Hepatocyte (in vitro differentiated cells): ENCODE measurements at regions not wholly inside any gene's neighbourhood (a gene's known extent, or its start where the extent isn't known, plus 50 kb on each side); places are given as distances from the start of the nearest gene placed in this dataset.

ENCODE experiments used
- DNase-seq: peaks from one replicate; pipeline ENCODE4 v3.0.0-alpha.2; 2016; ENCODE audit warnings: low spot score
- H2AFZ ChIP-seq: fragments of 200-600 bp; sonication (generic); 2 replicates; pipeline ENCODE4 v1.6.0; 2016; ENCODE audit warnings: antibody characterized with exemption, mild to moderate bottlenecking
- H3K27ac ChIP-seq: fragments of 200-600 bp; sonication (generic); 2 replicates; pipeline ENCODE4 v1.5.1; 2016; ENCODE audit warnings: mild to moderate bottlenecking
- H3K27me3 ChIP-seq: fragments of 200-600 bp; sonication (generic); 2 replicates; pipeline ENCODE4 v1.6.1; 2016
- H3K36me3 ChIP-seq: fragments of 200-600 bp; sonication (generic); replicated peaks from 2 replicates; pipeline ENCODE4 v1.5.1; 2016; ENCODE audit warnings: low read depth; ENCODE audit not compliant: insufficient read depth
- H3K4me1 ChIP-seq: fragments of 200-600 bp; sonication (generic); 2 replicates; pipeline ENCODE4 v1.5.1; 2016; ENCODE audit warnings: mild to moderate bottlenecking, moderate library complexity; ENCODE audit not compliant: insufficient read depth
- H3K4me2 ChIP-seq: fragments of 200-600 bp; sonication (generic); 2 replicates; pipeline ENCODE4 v1.6.0; 2016
- H3K4me3 ChIP-seq: fragments of 200-600 bp; sonication (generic); 2 replicates; pipeline ENCODE4 v1.5.1; 2016; ENCODE audit warnings: mild to moderate bottlenecking
- H3K79me2 ChIP-seq: fragments of 200-600 bp; sonication (generic); 2 replicates; pipeline ENCODE4 v1.6.0; 2017; ENCODE audit warnings: mild to moderate bottlenecking
- H3K9me2 ChIP-seq: fragments of 200-600 bp; sonication (generic); replicated peaks from 2 replicates; pipeline ENCODE4 v1.6.0; 2017; ENCODE audit warnings: mild to moderate bottlenecking; ENCODE audit not compliant: insufficient read depth
- H3K9me3 ChIP-seq: fragments of 200-600 bp; sonication (generic); 2 replicates; pipeline ENCODE4 v1.5.1; 2016; ENCODE audit warnings: low read depth, mild to moderate bottlenecking
- H4K20me1 ChIP-seq: fragments of 200-600 bp; sonication (generic); 2 replicates; pipeline ENCODE4 v1.6.0; 2016; ENCODE audit warnings: mild to moderate bottlenecking; ENCODE audit not compliant: insufficient read depth, poor library complexity, severe bottlenecking
- CTCF ChIP-seq: fragments of 200-600 bp; sonication (generic); IDR thresholded peaks from 2 replicates; pipeline ENCODE4 v1.5.1; 2016; ENCODE audit warnings: antibody characterized with exemption, mild to moderate bottlenecking; ENCODE audit not compliant: poor library complexity
- EZH2 ChIP-seq: fragments of 200-600 bp; sonication (generic); IDR thresholded peaks from 2 replicates; pipeline ENCODE4 v1.6.1; 2016; ENCODE audit warnings: antibody characterized with exemption, mild to moderate bottlenecking, borderline replicate concordance
- EZH2phosphoT487 ChIP-seq: fragments of 200-600 bp; sonication (generic); IDR thresholded peaks from one replicate; pipeline ENCODE4 v1.6.1; 2018; ENCODE audit warnings: antibody characterized with exemption, mild to moderate bottlenecking, low read depth, moderate library complexity; ENCODE audit not compliant: unreplicated experiment, severe bottlenecking
- WGBS: methylation state at CpG from one replicate; pipeline ENCODE4 v1.1.6; 2016; ENCODE audit warnings: low lambda C conversion rate; ENCODE audit errors: missing lambda C conversion rate; 5-methylcytosine and 5-hydroxymethylcytosine counted together

- Histone ChIP-seq H3K4me1 (peaks cover 25% of the 10 kb centered on the region), H3K9me3 (no peaks in the 10 kb centered on the region), H3K4me2 (no peak overlapping the region), H3K4me3 (no peak overlapping the region), H3K36me3 (no peaks in the 10 kb centered on the region), H3K27ac (no peak overlapping the region), H3K9me2 (no peaks in the 10 kb centered on the region), H4K20me1 (no peaks in the 10 kb centered on the region), H2AFZ (no peak overlapping the region), H3K27me3 (no peaks in the 10 kb centered on the region), H3K79me2 (no peaks in the 10 kb centered on the region)
- WGBS = 73% methylated on average over 14 of the region's 14 CpGs
- no peak for TF ChIP-seq CTCF
- no peak for TF ChIP-seq EZH2phosphoT487
- no peak for TF ChIP-seq EZH2
- no peak for DNase-seq
These were observed 61.9 kb upstream of the NR2F2 start for GRCh38 chr15:96268442-96269204.

DNA sequence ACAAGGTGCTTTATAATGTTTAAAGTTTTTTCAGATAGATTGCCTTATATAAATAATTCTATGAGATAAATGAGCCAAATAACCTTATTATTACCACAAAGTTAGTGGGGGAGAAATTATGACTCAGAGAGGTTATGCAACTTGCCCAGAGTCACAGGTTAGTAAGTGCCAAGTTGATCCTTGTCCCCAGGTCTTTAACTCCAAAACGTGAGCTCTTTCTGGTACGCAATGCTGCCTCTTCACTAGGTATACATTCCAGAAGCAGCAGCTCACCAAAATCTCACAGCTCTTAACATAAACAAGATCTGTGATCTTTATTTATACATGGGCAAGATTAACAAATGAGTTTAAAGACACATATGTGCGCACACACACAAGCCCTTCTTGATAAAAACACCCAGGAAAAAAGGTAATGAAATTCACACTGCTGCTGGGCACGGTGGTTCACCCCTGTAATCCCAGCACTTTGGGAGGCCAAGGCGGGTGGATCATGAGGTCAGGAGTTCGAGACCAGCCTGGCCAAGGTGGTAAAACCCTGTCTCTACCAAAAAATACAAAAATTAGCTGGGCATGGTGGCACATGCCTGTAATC lies 59.8 kb upstream of the NR2F2 start:
- no peak overlapping the region for H3K4me2 ChIP-seq
- no peaks in the 10 kb centered on the region for H3K9me3 ChIP-seq
- no peaks in the 10 kb centered on the region for H3K9me2 ChIP-seq
- peak; percentile 53 for DNase-seq
- H4K20me1 ChIP-seq = no peaks in the 10 kb centered on the region
- H3K27ac ChIP-seq = peak overlapping the region; percentile 60
- TF ChIP-seq EZH2 (no peak), EZH2phosphoT487 (no peak), CTCF (no peak)
- H3K4me1 ChIP-seq = peaks cover 8% of the 10 kb centered on the region
- H3K27me3 ChIP-seq = no peaks in the 10 kb centered on the region
- 76% methylated on average over 6 of the region's 6 CpGs for WGBS
- no peaks in the 10 kb centered on the region for H3K36me3 ChIP-seq
- no peaks in the 10 kb centered on the region for H3K79me2 ChIP-seq
- H3K4me3 ChIP-seq = no peak overlapping the region
- H2AFZ ChIP-seq = no peak overlapping the region

DNA sequence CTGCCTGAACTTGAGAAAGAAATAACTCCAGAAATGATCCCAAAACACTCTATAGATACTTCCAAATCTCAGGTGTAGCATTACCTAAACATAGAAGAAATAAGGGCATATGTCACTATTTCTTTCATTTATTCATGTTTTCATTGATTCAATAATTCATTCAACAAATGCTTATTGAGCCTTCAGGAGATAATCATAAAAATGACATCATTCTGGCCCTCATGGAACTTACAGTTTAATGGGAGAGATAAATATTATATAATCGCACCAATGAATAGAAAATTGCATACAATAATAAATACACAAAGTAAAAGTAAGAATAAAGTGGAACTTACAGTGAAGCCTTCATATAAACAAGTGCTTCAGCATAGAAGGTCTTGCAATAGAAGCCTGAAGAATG lies 58.1 kb upstream of the NR2F2 start:
- Histone ChIP-seq H3K27me3 (no peaks in the 10 kb centered on the region), H2AFZ (no peak overlapping the region), H3K4me1 (no peaks in the 10 kb centered on the region), H3K9me2 (no peaks in the 10 kb centered on the region), H3K4me3 (no peak overlapping the region), H3K27ac (no peak overlapping the region), H3K36me3 (no peaks in the 10 kb centered on the region), H4K20me1 (no peaks in the 10 kb centered on the region), H3K9me3 (no peaks in the 10 kb centered on the region), H3K4me2 (no peak overlapping the region), H3K79me2 (no peaks in the 10 kb centered on the region)
- 94% methylated on average over 1 of the region's 1 CpG for WGBS
- TF ChIP-seq EZH2phosphoT487 (no peak), EZH2 (no peak), CTCF (no peak)
- DNase-seq = no peak
